Sciatic nerve (tissue), 2 donors: ENCODE measurements at regions not wholly inside any gene's neighbourhood (a gene's known extent, or its start where the extent isn't known, plus 50 kb on each side); places are given as distances from the start of the nearest gene placed in this dataset.
"Not testable (repeated sequence)": the region's sequence is repeated elsewhere in the genome, so short reads cannot be mapped to it uniquely, and the experiment has no call there.

ENCODE experiments used
- ATAC-seq: fragments of 200-7000 bp; cut with Tn5 transposase; one replicate; pipeline ENCODE4 v1.9.1; 2020; ENCODE audit warnings: mild to moderate bottlenecking, moderate library complexity
- DNase-seq: peaks from one replicate; pipeline ENCODE4 v3.0.0-alpha.2; 2020; ENCODE audit warnings: low spot score
- intact Hi-C: fragments of 100-400 bp; cut with DNase I; formaldehyde crosslinking; loops from one replicate; pipeline ENCODE4 v1.14.2; 2022
- donor health status: DM: no; HTN: no; CAD: no.
- donor health status: DM: no; HTN: no; CAD: no.

GRCh38 chr10:83754857-83755256 is 384.5 kb upstream of the GHITM start:
- ATAC-seq (no peak), DNase-seq (no peak)
- intact Hi-C loops: no loop called here

- intact Hi-C loops: no loop called here
- DNase-seq (no peak), ATAC-seq (no peak)
Measured at GRCh38 chr10:83760142-83760541, 379.2 kb upstream of the GHITM start.

GRCh38 chr10:83764666-83765065 is 374.6 kb upstream of the GHITM start:
- ATAC-seq: no peak
- intact Hi-C loops: no loop called here
- no peak for DNase-seq

- intact Hi-C loops: no loop called here
- ATAC-seq (no peak), DNase-seq (no peak)
Measured at GRCh38 chr10:83765731-83766130, 373.6 kb upstream of the GHITM start.

- no peak for DNase-seq
- intact Hi-C loops: no loop called here
- ATAC-seq: no peak
Measured at GRCh38 chr10:83769281-83769820, 370.0 kb upstream of the GHITM start.

- DNase-seq, intact Hi-C loops, ATAC-seq: not testable (repeated sequence)
Measured at GRCh38 chr10:83786701-83787100, 352.6 kb upstream of the GHITM start.

- DNase-seq: no peak
- ATAC-seq: no peak
- intact Hi-C loops: no loop called here
Measured at GRCh38 chr10:83801983-83802382, 337.3 kb upstream of the GHITM start.

GRCh38 chr10:83806717-83807116 is 332.6 kb upstream of the GHITM start:
- intact Hi-C loops: no loop called here
- no peak for ATAC-seq
- no peak for DNase-seq

GRCh38 chr10:83809001-83809400 is 330.3 kb upstream of the GHITM start:
- ATAC-seq (no peak), DNase-seq (no peak)
- intact Hi-C loops: no loop called here

- no peak for ATAC-seq
- DNase-seq: no peak
- intact Hi-C loops: no loop called here
Measured at GRCh38 chr10:83816942-83817341, 322.4 kb upstream of the GHITM start.

- no peak for ATAC-seq
- intact Hi-C loops: no loop called here
- no peak for DNase-seq
Measured at GRCh38 chr10:83817797-83818196, 321.5 kb upstream of the GHITM start.

GRCh38 chr10:83819609-83820008 is 319.7 kb upstream of the GHITM start:
- no peak for DNase-seq
- ATAC-seq: no peak
- intact Hi-C loops: no loop called here

- intact Hi-C loops: no loop called here
- DNase-seq (no peak), ATAC-seq (peak; percentile 86)
Measured at GRCh38 chr10:83820033-83820432, 319.3 kb upstream of the GHITM start.

- no peak for DNase-seq
- no peak for ATAC-seq
- intact Hi-C loops: no loop called here
Measured at GRCh38 chr10:83824099-83824498, 315.2 kb upstream of the GHITM start.

- no peak for ATAC-seq
Measured at GRCh38 chr10:83834096-83834495, 305.2 kb upstream of the GHITM start.

GRCh38 chr10:83835945-83836745 is 303.2 kb upstream of the GHITM start:
- ATAC-seq (no peak), DNase-seq (no peak)
- intact Hi-C loops: no loop called here

More at GRCh38 chr10:83834096-83834495, 305.2 kb upstream of the GHITM start:
- intact Hi-C loops: no loop called here
- no peak for DNase-seq

GRCh38 chr10:83848677-83849076 is 290.6 kb upstream of the GHITM start:
- ATAC-seq (no peak), DNase-seq (no peak)
- intact Hi-C loops: no loop called here

GRCh38 chr10:83849150-83849549 is 290.2 kb upstream of the GHITM start:
- ATAC-seq: no peak
- DNase-seq: no peak

GRCh38 chr10:83852146-83852545 is 287.2 kb upstream of the GHITM start:
- DNase-seq: no peak
- intact Hi-C loops: no loop called here
- ATAC-seq: no peak

More at GRCh38 chr10:83849150-83849549, 290.2 kb upstream of the GHITM start:
- intact Hi-C loops: no loop called here

- DNase-seq: no peak
- ATAC-seq: no peak
- intact Hi-C loops: no loop called here
Measured at GRCh38 chr10:83862723-83863122, 276.6 kb upstream of the GHITM start.
